Activated CD8-positive, alpha-beta memory T cell treated with anti-CD3 and anti-CD28 coated beads for 36 hours (primary cell): ENCODE measurements at regions not wholly inside any gene's neighbourhood (a gene's known extent, or its start where the extent isn't known, plus 50 kb on each side); places are given as distances from the start of the nearest gene placed in this dataset.

Source experiments
- CTCF ChIA-PET: fragments of 350-600 bp; sonication (Branson Sonifier 250); formaldehyde crosslinking; loops from one replicate; lab custom pipeline; 2021; ENCODE audit warnings: antibody characterized with exemption; lab: Charles Lee
- POLR2A ChIA-PET: fragments of 350-600 bp; sonication (Branson Sonifier 250); formaldehyde crosslinking; loops from one replicate; lab custom pipeline; 2021; ENCODE audit warnings: antibody characterized with exemption; lab: Charles Lee

DNA sequence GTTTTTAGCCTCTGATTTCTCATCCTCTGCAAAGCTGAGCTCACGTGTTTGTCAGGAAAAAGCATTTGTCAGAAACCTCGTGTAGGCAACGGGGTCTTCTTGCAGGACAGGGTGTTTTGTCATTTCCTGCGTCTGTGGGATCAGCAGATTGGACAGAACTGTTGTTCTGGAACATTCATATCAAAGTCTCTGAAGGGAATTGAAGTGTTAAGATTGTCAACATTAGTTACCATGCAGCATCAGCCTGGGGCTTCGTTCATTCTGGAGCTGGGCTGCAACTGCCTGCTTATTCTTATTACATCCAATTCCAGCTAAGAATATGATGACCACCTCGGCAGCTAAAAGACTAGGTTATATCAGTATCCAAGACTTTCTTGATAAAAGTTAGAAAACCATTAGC is 71.0 kb upstream of the RALGAPA2 start:
- CTCF ChIA-PET: no interaction called here
- POLR2A ChIA-PET: no interaction called here

- CTCF ChIA-PET: no interaction called here
- POLR2A ChIA-PET: no interaction called here
Observed at GRCh38 chr20:20782755-20783154, 70.3 kb upstream of the RALGAPA2 start.

- ChIA-PET CTCF (no interaction called here), POLR2A (no interaction called here)
Observed at GRCh38 chr20:20782231-20782630, 69.8 kb upstream of the RALGAPA2 start.

DNA sequence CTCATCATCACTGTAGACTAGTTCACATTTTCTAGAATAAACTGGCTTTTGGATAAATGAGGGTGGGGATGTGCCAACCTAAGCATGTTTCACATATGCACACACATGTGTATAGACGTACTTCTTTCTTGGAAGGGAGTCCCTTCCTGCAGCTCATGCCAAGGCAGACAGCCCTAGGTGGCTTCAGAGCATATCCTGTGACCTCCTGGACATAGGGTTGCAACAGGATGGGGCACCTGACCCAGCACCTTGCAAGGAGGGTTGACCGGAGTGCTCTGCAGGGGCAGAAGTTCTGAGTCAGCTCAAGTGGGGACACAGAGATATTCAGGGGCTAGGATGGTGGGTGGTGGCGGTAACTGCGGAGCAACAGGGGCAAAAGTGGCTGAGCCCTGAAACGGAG is 68.6 kb upstream of the RALGAPA2 start:
- CTCF ChIA-PET: no interaction called here
- POLR2A ChIA-PET: no interaction called here

- ChIA-PET CTCF (no interaction called here), POLR2A (no interaction called here)
Observed at GRCh38 chr20:20780127-20780824, 67.8 kb upstream of the RALGAPA2 start.

DNA sequence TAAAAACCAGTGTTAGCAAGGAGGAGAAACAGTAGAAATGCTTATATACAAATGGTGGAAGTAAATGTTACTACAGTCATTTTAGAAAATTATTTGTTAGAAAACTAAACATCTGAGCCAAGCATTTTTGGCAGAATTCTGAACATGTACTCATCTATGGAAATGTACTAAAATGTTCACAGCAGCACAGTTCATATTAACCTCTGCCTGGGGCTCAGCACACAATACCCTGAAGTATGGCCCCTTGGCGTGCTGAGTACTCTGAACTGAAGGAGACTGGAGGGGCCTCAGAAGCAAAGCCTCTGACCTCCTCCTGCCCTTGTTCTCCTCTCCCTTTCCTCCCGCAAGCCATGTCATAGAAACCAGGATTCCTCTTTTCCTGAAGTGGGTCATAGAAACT is 66.2 kb upstream of the RALGAPA2 start:
- CTCF ChIA-PET: no interaction called here

DNA sequence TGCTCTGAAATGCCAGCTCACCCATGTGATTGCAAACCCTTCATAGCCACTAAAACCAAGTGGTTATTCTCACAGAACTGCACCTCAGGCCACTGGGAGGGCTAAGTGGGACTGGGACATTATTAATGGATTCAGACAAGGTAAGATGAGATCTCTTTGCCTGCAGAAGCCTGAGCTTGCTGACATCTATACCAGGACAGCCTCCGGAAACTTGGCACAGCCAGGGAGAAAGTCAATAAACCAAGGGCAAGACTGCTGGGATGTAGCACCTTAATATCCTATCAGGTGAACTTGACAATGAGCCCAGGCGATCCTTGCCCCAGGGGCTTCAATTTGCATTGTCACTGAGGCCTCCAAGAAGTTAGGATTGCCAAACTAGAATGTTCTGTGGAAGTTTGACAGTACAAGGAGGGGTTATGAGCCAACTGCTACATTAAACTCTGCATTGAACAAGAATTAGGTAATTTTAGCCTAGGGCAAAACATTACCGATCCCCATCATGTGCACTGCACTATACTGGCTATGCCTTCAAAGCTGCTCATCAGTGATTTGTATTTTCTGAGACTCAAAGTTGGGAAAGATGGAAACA is 60.1 kb upstream of the RALGAPA2 start:
- CTCF ChIA-PET: no interaction called here
- POLR2A ChIA-PET: no interaction called here

More for the DNA sequence above, 66.2 kb upstream of the RALGAPA2 start:
- POLR2A ChIA-PET: no interaction called here

DNA sequence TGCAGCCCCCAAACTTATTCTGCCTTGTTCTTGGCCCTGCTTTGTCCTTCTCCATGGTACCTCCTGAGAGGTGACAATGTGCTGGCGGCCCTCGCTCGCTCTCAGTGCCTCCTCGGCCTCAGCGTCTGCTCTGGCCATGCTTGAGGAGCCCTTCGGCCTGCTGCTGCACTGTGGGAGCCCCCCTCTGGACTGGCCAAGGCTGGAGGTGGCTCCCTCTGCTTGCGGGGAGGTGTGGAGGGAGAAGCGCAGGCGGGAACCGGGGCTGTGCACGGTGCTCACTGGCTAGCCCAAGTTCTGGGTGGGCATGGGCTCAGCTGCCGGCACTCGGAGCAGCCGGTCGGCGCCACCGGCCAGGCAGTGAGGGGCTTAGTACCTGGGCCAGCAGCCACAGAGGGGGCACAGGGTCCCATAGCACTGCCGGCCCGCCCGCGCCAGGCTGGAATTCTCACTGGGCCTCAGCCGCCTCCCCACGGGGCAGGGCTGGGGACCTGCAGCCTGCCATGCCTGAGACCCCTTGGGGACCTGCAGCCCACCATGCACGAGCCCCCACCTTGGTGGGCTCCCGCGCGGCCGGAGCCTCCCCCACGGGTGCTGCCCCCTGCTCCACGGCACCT is 55.9 kb upstream of the RALGAPA2 start:
- ChIA-PET POLR2A (no interaction called here), CTCF (no interaction called here)

DNA sequence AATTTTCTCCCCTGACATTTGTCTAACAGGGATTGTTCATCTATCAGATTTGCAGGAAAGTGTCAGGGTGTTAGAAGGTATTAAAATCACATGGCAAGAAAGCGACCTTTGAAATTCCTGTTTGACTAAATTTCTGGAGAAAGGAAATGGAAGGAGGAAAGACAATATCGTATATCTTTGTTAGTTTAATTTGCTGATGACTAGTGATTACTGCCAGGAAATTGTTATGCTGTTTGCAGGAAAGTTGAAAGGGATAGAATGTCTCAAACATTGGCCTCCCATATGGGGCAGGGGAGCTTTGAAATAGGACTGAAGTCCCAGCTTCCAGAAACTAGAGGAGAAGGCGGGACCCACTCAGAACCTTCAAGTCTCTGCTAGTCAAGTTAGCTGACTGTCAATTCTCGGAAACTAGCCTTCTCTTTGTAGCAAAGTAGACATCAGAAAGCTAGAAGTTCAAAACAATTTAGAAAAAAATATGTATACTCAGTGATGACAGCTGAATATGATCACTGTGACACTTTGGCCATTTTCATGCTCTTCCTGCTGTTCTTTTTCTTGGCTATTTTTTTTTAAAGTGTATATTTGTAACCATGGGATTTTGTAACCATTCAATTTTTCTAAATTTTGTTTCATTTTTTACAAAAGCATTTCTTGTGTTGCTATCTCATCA is 53.4 kb upstream of the RALGAPA2 start:
- ChIA-PET CTCF (no interaction called here), POLR2A (no interaction called here)

- ChIA-PET POLR2A (no interaction called here), CTCF (no interaction called here)
Observed at GRCh38 chr20:20763650-20764049, 51.2 kb upstream of the RALGAPA2 start.
